Dermis microvascular lymphatic vessel endothelial cell (primary cell): ENCODE measurements at regions not wholly inside any gene's neighbourhood (a gene's known extent, or its start where the extent isn't known, plus 50 kb on each side); places are given as distances from the start of the nearest gene placed in this dataset.
"Not testable (repeated sequence)": the region's sequence is repeated elsewhere in the genome, so short reads cannot be mapped to it uniquely, and the experiment has no call there.

ENCODE experiments used
- DNase-seq, 2 donors: peaks; one replicate each; pipeline versions ENCODE4 v3.0.0 to v3.0.0-alpha.2; 2010; ENCODE audit warnings: low read depth in 2 of 2

GRCh38 chr7:145928937-145929336 is 187.7 kb upstream of the CNTNAP2 start:
- no peak for DNase-seq

- DNase-seq: no peak
Observed at GRCh38 chr7:145919712-145920111, 196.9 kb upstream of the CNTNAP2 start.

GRCh38 chr7:145916776-145917175 is 199.8 kb upstream of the CNTNAP2 start:
- DNase-seq: no peak

GRCh38 chr7:145915679-145916078 is 200.9 kb upstream of the CNTNAP2 start:
- DNase-seq: no peak

- DNase-seq: no peak
Observed at GRCh38 chr7:145909991-145910513, 206.5 kb upstream of the CNTNAP2 start.

- DNase-seq: no peak
Observed at GRCh38 chr7:145903658-145904057, 212.9 kb upstream of the CNTNAP2 start.

- no peak for DNase-seq
Observed at GRCh38 chr7:145902123-145902522, 214.5 kb upstream of the CNTNAP2 start.

GRCh38 chr7:145899938-145900337 is 216.7 kb upstream of the CNTNAP2 start:
- no peak for DNase-seq

- DNase-seq: no peak
Observed at GRCh38 chr7:145893925-145894535, 222.6 kb upstream of the CNTNAP2 start.

- DNase-seq: no peak
Observed at GRCh38 chr7:145884716-145885514, 231.7 kb upstream of the CNTNAP2 start.

GRCh38 chr7:145876376-145876775 is 240.2 kb upstream of the CNTNAP2 start:
- no peak for DNase-seq

- no peak for DNase-seq
Observed at GRCh38 chr7:145875267-145875666, 241.3 kb upstream of the CNTNAP2 start.

GRCh38 chr7:145868935-145869334 is 247.7 kb upstream of the CNTNAP2 start:
- DNase-seq: no peak

- no peak for DNase-seq
Observed at GRCh38 chr7:145862212-145862611, 254.4 kb upstream of the CNTNAP2 start.

- no peak for DNase-seq
Observed at GRCh38 chr7:145860809-145861208, 255.8 kb upstream of the CNTNAP2 start.

GRCh38 chr7:145850636-145851035 is 266.0 kb upstream of the CNTNAP2 start:
- DNase-seq: no peak

- no peak for DNase-seq
Observed at GRCh38 chr7:145848691-145849090, 267.9 kb upstream of the CNTNAP2 start.

- DNase-seq: no peak
Observed at GRCh38 chr7:145845345-145845744, 271.3 kb upstream of the CNTNAP2 start.

GRCh38 chr7:145839814-145840213 is 276.8 kb upstream of the CNTNAP2 start:
- no peak for DNase-seq

- DNase-seq: no peak
Observed at GRCh38 chr7:145831616-145832206, 284.9 kb upstream of the CNTNAP2 start.

- DNase-seq: no peak
Observed at GRCh38 chr7:145817687-145818086, 298.9 kb upstream of the CNTNAP2 start.

GRCh38 chr7:145812218-145812617 is 304.4 kb upstream of the CNTNAP2 start:
- DNase-seq: no peak

- not testable (repeated sequence) for DNase-seq
Observed at GRCh38 chr7:145805496-145805895, 311.1 kb upstream of the CNTNAP2 start.
